GM12878 (cell line): ENCODE measurements at regions not wholly inside any gene's neighbourhood (a gene's known extent, or its start where the extent isn't known, plus 50 kb on each side); places are given as distances from the start of the nearest gene placed in this dataset.

Source experiments
- CBFB ChIP-seq: IDR thresholded peaks from 2 replicates; pipeline ENCODE4 v1.6.1; 2016; ENCODE audit warnings: antibody characterized with exemption, low read depth
- CEBPB ChIP-seq, 2 experiments: fragments of 150-350 bp in 1 of 2; IDR thresholded peaks; 2 replicates each; pipeline ENCODE4 v1.6.1; 2012 to 2014; ENCODE audit warnings: low read depth in 2 of 2, low read length in 2 of 2, borderline replicate concordance in 1 of 2, inconsistent platforms in 1 of 2
- MXI1 ChIP-seq: fragments of 150-350 bp; IDR thresholded peaks from 2 replicates; pipeline ENCODE4 v1.6.1; 2011; ENCODE audit warnings: low read depth, mild to moderate bottlenecking, inconsistent platforms, low read length, improper control_type of control experiment
- NR2C2 ChIP-seq: IDR thresholded peaks from 2 replicates; pipeline ENCODE4 v1.6.1; 2011; ENCODE audit warnings: borderline replicate concordance, low read depth; ENCODE audit not compliant: control insufficient read depth, insufficient read length
- SP1 ChIP-seq: IDR thresholded peaks from one replicate; pipeline ENCODE4 v1.6.1; 2011; ENCODE audit warnings: low read depth, low read length
- YY1 ChIP-seq: IDR thresholded peaks from 2 replicates; pipeline ENCODE4 v1.6.1; 2011; ENCODE audit warnings: low read depth, mild to moderate bottlenecking, low read length
- ZNF274 ChIP-seq: IDR thresholded peaks from one replicate; pipeline ENCODE4 v1.8.0; 2011; ENCODE audit not compliant: insufficient read length, insufficient read depth
- TF ChIP-seq, protein P1 (sequence below): IDR thresholded peaks from 2 replicates; pipeline ENCODE4 v1.6.1; 2012; ENCODE audit warnings: low read depth, low read length, improper control_type of control experiment

DNA sequence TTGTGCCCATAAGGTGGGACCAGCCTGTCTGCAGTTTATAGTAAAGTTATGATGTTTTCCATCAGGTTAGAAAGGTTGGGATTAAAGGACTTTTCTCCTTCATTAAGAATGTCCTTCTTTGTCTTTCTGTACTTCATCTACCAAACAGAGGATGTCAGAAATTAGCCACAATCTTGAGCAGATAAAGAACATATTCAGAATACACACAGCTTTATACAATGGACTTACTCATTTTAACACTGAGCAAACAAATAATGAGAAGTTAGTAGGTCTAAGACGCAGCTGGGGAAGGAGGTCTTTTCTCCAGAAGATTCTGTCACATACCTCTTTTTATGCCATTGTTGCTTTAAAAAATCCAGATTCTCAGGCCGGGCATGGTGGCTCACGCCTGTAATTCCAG, 57.0 kb upstream of the CYP2D6 start:
- TF ChIP-seq, protein P1, sequence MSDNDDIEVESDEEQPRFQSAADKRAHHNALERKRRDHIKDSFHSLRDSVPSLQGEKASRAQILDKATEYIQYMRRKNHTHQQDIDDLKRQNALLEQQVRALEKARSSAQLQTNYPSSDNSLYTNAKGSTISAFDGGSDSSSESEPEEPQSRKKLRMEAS = no peak
- TF ChIP-seq YY1 (no peak), MXI1 (no peak), NR2C2 (no peak), CEBPB (IDR thresholded peaks at IDR 0.05; ENCODE audit: borderline replicate concordance in 1 of 2, low read depth in 2 of 2, low read length in 2 of 2) (no peak), SP1 (no peak), ZNF274 (no peak), CBFB (no peak)
